OCI-LY7 (cell line): ENCODE measurements at regions not wholly inside any gene's neighbourhood (a gene's known extent, or its start where the extent isn't known, plus 50 kb on each side); places are given as distances from the start of the nearest gene placed in this dataset.

ENCODE experiments used
- CTCF ChIP-seq: fragments of 200-600 bp; sonication (generic); conservative IDR thresholded peaks from 2 replicates; pipeline ENCODE4 v1.5.1; 2014; ENCODE audit warnings: mild to moderate bottlenecking, antibody characterized with exemption, low read length, moderate library complexity, mixed read lengths
- EZH2phosphoT487 ChIP-seq: fragments of 200-600 bp; sonication (generic); IDR thresholded peaks from 2 replicates; pipeline ENCODE4 v1.6.1; 2018; ENCODE audit warnings: low read depth, borderline replicate concordance, mild to moderate bottlenecking, mixed run types, antibody characterized with exemption, low read length, moderate library complexity, mixed read lengths

GRCh38 chr4:122679317-122679716 lies 53.2 kb upstream of the BBS12 start:
- TF ChIP-seq CTCF = no peak
- TF ChIP-seq EZH2phosphoT487 = no peak
